Nephron (organoid): ENCODE measurements at regions not wholly inside any gene's neighbourhood (a gene's known extent, or its start where the extent isn't known, plus 50 kb on each side); places are given as distances from the start of the nearest gene placed in this dataset.

Experiments
- H3K27ac Mint-ChIP-seq, 3 experiments: 2 replicates each; pipeline ENCODE4 v1.8.0; 2020; ENCODE audit warnings: mixed read lengths in 3 of 3, mild to moderate bottlenecking in 2 of 3, moderate library complexity in 1 of 3
- H3K27me3 Mint-ChIP-seq: 2 replicates; pipeline ENCODE4 v1.8.0; 2021; ENCODE audit warnings: low read depth, mild to moderate bottlenecking, moderate library complexity, mixed read lengths
- H3K36me3 Mint-ChIP-seq: 2 replicates; pipeline ENCODE4 v1.8.0; 2020; ENCODE audit warnings: low read depth, mixed read lengths
- H3K4me1 Mint-ChIP-seq: 2 replicates; pipeline ENCODE4 v1.8.0; 2020; ENCODE audit warnings: mixed read lengths
- H3K4me3 Mint-ChIP-seq, 3 experiments: 2 replicates each; pipeline ENCODE4 v1.8.0; 2020; ENCODE audit warnings: mild to moderate bottlenecking in 3 of 3, mixed read lengths in 3 of 3, moderate library complexity in 2 of 3
- H3K9me3 Mint-ChIP-seq: 2 replicates; pipeline ENCODE4 v1.8.0; 2020; ENCODE audit warnings: mixed read lengths
- TF ChIP-seq, protein P1 (sequence below), 3 experiments: fragments of 200-600 bp; sonication (generic); IDR thresholded peaks; one replicate each; pipeline ENCODE4 v1.5.0; 2021; ENCODE audit warnings: antibody characterized with exemption in 3 of 3; ENCODE audit not compliant: unreplicated experiment in 3 of 3

GRCh38 chr6:112713402-112713801 lies 366.3 kb downstream of the RFPL4B start:
- Mint-ChIP-seq H3K9me3 (peaks cover 3% of the 10 kb centered on the region), H3K4me3 (no peak overlapping the region), H3K36me3 (no peaks in the 10 kb centered on the region), H3K4me1 (no peaks in the 10 kb centered on the region), H3K27ac (no peak overlapping the region), H3K27me3 (no peaks in the 10 kb centered on the region)
- TF ChIP-seq, protein P1, sequence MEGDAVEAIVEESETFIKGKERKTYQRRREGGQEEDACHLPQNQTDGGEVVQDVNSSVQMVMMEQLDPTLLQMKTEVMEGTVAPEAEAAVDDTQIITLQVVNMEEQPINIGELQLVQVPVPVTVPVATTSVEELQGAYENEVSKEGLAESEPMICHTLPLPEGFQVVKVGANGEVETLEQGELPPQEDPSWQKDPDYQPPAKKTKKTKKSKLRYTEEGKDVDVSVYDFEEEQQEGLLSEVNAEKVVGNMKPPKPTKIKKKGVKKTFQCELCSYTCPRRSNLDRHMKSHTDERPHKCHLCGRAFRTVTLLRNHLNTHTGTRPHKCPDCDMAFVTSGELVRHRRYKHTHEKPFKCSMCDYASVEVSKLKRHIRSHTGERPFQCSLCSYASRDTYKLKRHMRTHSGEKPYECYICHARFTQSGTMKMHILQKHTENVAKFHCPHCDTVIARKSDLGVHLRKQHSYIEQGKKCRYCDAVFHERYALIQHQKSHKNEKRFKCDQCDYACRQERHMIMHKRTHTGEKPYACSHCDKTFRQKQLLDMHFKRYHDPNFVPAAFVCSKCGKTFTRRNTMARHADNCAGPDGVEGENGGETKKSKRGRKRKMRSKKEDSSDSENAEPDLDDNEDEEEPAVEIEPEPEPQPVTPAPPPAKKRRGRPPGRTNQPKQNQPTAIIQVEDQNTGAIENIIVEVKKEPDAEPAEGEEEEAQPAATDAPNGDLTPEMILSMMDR (IDR thresholded peaks at IDR 0.05; ENCODE audit: unreplicated experiment in 3 of 3): no peak

GRCh38 chr6:112717401-112717800 lies 370.3 kb downstream of the RFPL4B start:
- H3K36me3 Mint-ChIP-seq: no peaks in the 10 kb centered on the region
- no peaks in the 10 kb centered on the region for H3K4me1 Mint-ChIP-seq
- peaks cover 3% of the 10 kb centered on the region for H3K9me3 Mint-ChIP-seq
- no peaks in the 10 kb centered on the region for H3K27me3 Mint-ChIP-seq
- H3K27ac Mint-ChIP-seq: no peak overlapping the region
- TF ChIP-seq, protein P1 (IDR thresholded peaks at IDR 0.05; ENCODE audit: unreplicated experiment in 3 of 3): no peak
- H3K4me3 Mint-ChIP-seq: no peak overlapping the region

- TF ChIP-seq, protein P1 (IDR thresholded peaks at IDR 0.05; ENCODE audit: unreplicated experiment in 3 of 3): no peak
- no peak overlapping the region for H3K27ac Mint-ChIP-seq
- H3K4me3 Mint-ChIP-seq: no peak overlapping the region
- no peaks in the 10 kb centered on the region for H3K27me3 Mint-ChIP-seq
- H3K9me3 Mint-ChIP-seq: peaks cover 3% of the 10 kb centered on the region
- H3K36me3 Mint-ChIP-seq: no peaks in the 10 kb centered on the region
- no peaks in the 10 kb centered on the region for H3K4me1 Mint-ChIP-seq
Measured at GRCh38 chr6:112717856-112718255, 370.7 kb downstream of the RFPL4B start.

- TF ChIP-seq, protein P1 (IDR thresholded peaks at IDR 0.05; ENCODE audit: unreplicated experiment in 3 of 3): no peak
- H3K27me3 Mint-ChIP-seq: no peaks in the 10 kb centered on the region
- no peaks in the 10 kb centered on the region for H3K36me3 Mint-ChIP-seq
- H3K4me3 Mint-ChIP-seq: no peak overlapping the region
- no peaks in the 10 kb centered on the region for H3K4me1 Mint-ChIP-seq
- no peaks in the 10 kb centered on the region for H3K9me3 Mint-ChIP-seq
- no peak overlapping the region for H3K27ac Mint-ChIP-seq
Measured at GRCh38 chr6:112725541-112726085, 378.5 kb downstream of the RFPL4B start.

- Mint-ChIP-seq H3K4me3 (no peak overlapping the region), H3K27ac (no peak overlapping the region), H3K9me3 (peaks cover 6% of the 10 kb centered on the region), H3K27me3 (peaks cover 3% of the 10 kb centered on the region), H3K4me1 (no peaks in the 10 kb centered on the region), H3K36me3 (no peaks in the 10 kb centered on the region)
- TF ChIP-seq, protein P1 (IDR thresholded peaks at IDR 0.05; ENCODE audit: unreplicated experiment in 3 of 3): no peak
Measured at GRCh38 chr6:112735129-112735528, 388.0 kb downstream of the RFPL4B start.

DNA sequence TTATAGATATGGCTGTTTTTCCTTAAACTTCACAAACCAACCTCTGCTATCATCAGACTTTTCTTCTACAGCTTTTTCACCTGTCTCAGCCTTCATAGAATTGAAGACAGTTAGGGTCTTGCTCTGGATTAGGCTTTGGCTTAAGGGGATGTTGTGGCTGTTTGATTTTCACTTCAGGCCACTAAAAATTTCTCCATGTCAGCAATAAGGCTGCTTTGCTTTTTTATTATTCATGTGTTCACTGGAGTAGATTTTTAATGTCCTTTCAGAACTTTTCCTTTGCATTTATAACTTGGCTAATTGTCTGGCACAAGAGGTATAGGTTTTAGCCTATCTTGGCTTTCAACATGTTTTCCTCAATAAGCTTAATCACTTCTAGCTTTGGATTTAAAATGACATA lies 392.6 kb downstream of the RFPL4B start:
- Mint-ChIP-seq H3K9me3 (peaks cover 4% of the 10 kb centered on the region), H3K36me3 (no peaks in the 10 kb centered on the region), H3K27me3 (peaks cover 4% of the 10 kb centered on the region), H3K27ac (no peak overlapping the region), H3K4me3 (no peak overlapping the region), H3K4me1 (peaks cover 4% of the 10 kb centered on the region)
- TF ChIP-seq, protein P1 (IDR thresholded peaks at IDR 0.05; ENCODE audit: unreplicated experiment in 3 of 3): no peak
